Activated CD8-positive, alpha-beta memory T cell treated with anti-CD3 and anti-CD28 coated beads, Interleukin-2, amount 50 U/mL, for 48 hours (primary cell): ENCODE measurements at regions not wholly inside any gene's neighbourhood (a gene's known extent, or its start where the extent isn't known, plus 50 kb on each side); places are given as distances from the start of the nearest gene placed in this dataset.

Experiments used
- DNase-seq: peaks from one replicate; pipeline ENCODE4 v3.0.0-alpha.2; 2020

GRCh38 chr10:88111294-88111693 lies 247.9 kb downstream of the PTEN start:
- no peak for DNase-seq

GRCh38 chr10:88113232-88113631 lies 249.8 kb downstream of the PTEN start:
- no peak for DNase-seq

- DNase-seq: no peak
Measured at GRCh38 chr10:88113657-88114272, 250.3 kb downstream of the PTEN start.

GRCh38 chr10:88114368-88114767 lies 250.9 kb downstream of the PTEN start:
- DNase-seq: no peak

- no peak for DNase-seq
Measured at GRCh38 chr10:88115407-88115806, 252.0 kb downstream of the PTEN start.

GRCh38 chr10:88115968-88116367 lies 252.5 kb downstream of the PTEN start:
- DNase-seq: no peak

- DNase-seq: no peak
Measured at GRCh38 chr10:88116481-88116880, 253.1 kb downstream of the PTEN start.

GRCh38 chr10:88116971-88117626 lies 253.7 kb downstream of the PTEN start:
- peak; percentile 62 for DNase-seq

GRCh38 chr10:88117869-88118632 lies 254.6 kb downstream of the PTEN start:
- no peak for DNase-seq

GRCh38 chr10:88118729-88119128 lies 255.3 kb downstream of the PTEN start:
- DNase-seq: no peak

GRCh38 chr10:88119160-88119559 lies 255.7 kb downstream of the PTEN start:
- no peak for DNase-seq

- DNase-seq: no peak
Measured at GRCh38 chr10:88120075-88120474, 256.6 kb downstream of the PTEN start.

GRCh38 chr10:88120599-88121333 lies 257.3 kb downstream of the PTEN start:
- DNase-seq: no peak

GRCh38 chr10:88121361-88121760 lies 257.9 kb downstream of the PTEN start:
- DNase-seq: no peak

GRCh38 chr10:88122145-88122544 lies 258.7 kb downstream of the PTEN start:
- DNase-seq: no peak

- no peak for DNase-seq
Measured at GRCh38 chr10:88122576-88122975, 259.2 kb downstream of the PTEN start.

GRCh38 chr10:88125766-88126165 lies 262.3 kb downstream of the PTEN start:
- no peak for DNase-seq

- no peak for DNase-seq
Measured at GRCh38 chr10:88126699-88127098, 263.3 kb downstream of the PTEN start.

- no peak for DNase-seq
Measured at GRCh38 chr10:88127269-88127668, 263.8 kb downstream of the PTEN start.

- DNase-seq: no peak
Measured at GRCh38 chr10:88127766-88128165, 264.3 kb downstream of the PTEN start.

GRCh38 chr10:88129013-88129412 lies 265.6 kb downstream of the PTEN start:
- no peak for DNase-seq

GRCh38 chr10:88130912-88131311 lies 267.5 kb downstream of the PTEN start:
- DNase-seq: no peak

GRCh38 chr10:88131511-88132139 lies 268.2 kb downstream of the PTEN start:
- DNase-seq: no peak
